Spleen (tissue), 7 donors: ENCODE measurements at regions not wholly inside any gene's neighbourhood (a gene's known extent, or its start where the extent isn't known, plus 50 kb on each side); places are given as distances from the start of the nearest gene placed in this dataset.

Experiments used
- POLR2A ChIP-seq, 3 donors: fragments of 450-650 bp; IDR thresholded peaks; one replicate each; pipeline ENCODE4 v1.5.1; 2017; ENCODE audit warnings: antibody characterized with exemption in 3 of 3, mild to moderate bottlenecking in 1 of 3
- POLR2AphosphoS5 ChIP-seq, 3 donors: sonication (generic); formaldehyde crosslinking; IDR thresholded peaks; one replicate each; pipeline ENCODE4 v1.5.1; 2017; ENCODE audit warnings: antibody characterized with exemption in 3 of 3
- TF ChIP-seq, protein P1 (sequence below), 11 experiments: fragments of 200-600 bp in 7 of 11; fragments of 450-650 bp in 4 of 11; sonication (generic) in 4 of 11; IDR thresholded peaks in 8 of 11; conservative IDR thresholded peaks in 3 of 11; 1 replicate in 7 of 11; 2 replicates in 4 of 11; pipeline versions ENCODE4 v1.4.0 to v1.8.0; 2016 to 2021; ENCODE audit warnings: antibody characterized with exemption in 11 of 11, inconsistent platforms in 4 of 11, mild to moderate bottlenecking in 1 of 11
- donor health status: DM: no; HTN: no; CAD: no; lungs with moderate emphysema.
- donor health status: DM: no; HTN: no; CAD: no.
- donor health status: DM: no; HTN: no; CAD: no.

DNA sequence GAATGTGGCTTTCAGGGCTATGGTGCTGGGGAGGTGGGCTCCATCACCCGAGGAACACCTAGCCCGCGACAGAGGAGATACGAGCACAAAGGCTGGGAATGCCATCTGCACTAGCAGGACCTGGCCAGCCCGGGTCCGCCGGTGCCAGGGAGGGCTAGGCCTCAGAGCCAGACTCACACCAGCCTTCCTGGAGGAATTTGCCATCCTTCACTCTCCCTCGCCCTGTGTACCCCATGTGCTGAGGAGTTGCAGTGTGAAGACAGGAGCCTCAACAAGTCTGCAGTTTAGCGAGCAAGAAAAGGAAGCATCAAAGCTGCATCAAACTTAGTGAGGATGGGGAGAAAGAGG lies 123.6 kb upstream of the JCAD start:
- TF ChIP-seq, protein P1, sequence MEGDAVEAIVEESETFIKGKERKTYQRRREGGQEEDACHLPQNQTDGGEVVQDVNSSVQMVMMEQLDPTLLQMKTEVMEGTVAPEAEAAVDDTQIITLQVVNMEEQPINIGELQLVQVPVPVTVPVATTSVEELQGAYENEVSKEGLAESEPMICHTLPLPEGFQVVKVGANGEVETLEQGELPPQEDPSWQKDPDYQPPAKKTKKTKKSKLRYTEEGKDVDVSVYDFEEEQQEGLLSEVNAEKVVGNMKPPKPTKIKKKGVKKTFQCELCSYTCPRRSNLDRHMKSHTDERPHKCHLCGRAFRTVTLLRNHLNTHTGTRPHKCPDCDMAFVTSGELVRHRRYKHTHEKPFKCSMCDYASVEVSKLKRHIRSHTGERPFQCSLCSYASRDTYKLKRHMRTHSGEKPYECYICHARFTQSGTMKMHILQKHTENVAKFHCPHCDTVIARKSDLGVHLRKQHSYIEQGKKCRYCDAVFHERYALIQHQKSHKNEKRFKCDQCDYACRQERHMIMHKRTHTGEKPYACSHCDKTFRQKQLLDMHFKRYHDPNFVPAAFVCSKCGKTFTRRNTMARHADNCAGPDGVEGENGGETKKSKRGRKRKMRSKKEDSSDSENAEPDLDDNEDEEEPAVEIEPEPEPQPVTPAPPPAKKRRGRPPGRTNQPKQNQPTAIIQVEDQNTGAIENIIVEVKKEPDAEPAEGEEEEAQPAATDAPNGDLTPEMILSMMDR (IDR thresholded peaks at IDR 0.05 in 8 of 11, conservative IDR thresholded peaks at IDR 0.05 in 3 of 11) = no peak
- TF ChIP-seq POLR2A (IDR thresholded peaks at IDR 0.05) = no peak
- no peak for TF ChIP-seq POLR2AphosphoS5 (IDR thresholded peaks at IDR 0.05)
